ENCODE measurements at regions not wholly inside any gene's neighbourhood (a gene's known extent, or its start where the extent isn't known, plus 50 kb on each side); places are given as distances from the start of the nearest gene placed in this dataset.

- H3K4me3 ChIP-seq (replicated peaks; ENCODE audit: low read depth, low read length) = no peak overlapping the region
- no peak for DNase-seq (ENCODE audit: low read depth)
- no peak for TF ChIP-seq CTCF (IDR thresholded peaks at IDR 0.05; ENCODE audit: low read length, missing control alignments)
Measured at GRCh38 chr1:5388622-5389021, 603.6 kb downstream of the NPHP4 start.

GRCh38 chr1:5386371-5386770 is 605.9 kb downstream of the NPHP4 start:
- no peak overlapping the region for H3K4me3 ChIP-seq (replicated peaks; ENCODE audit: low read depth, low read length)
- DNase-seq (ENCODE audit: low read depth) = no peak
- TF ChIP-seq CTCF (IDR thresholded peaks at IDR 0.05; ENCODE audit: low read length, missing control alignments) = no peak

GRCh38 chr1:5385956-5386355 is 606.3 kb downstream of the NPHP4 start:
- H3K4me3 ChIP-seq (replicated peaks; ENCODE audit: low read depth, low read length) = no peak overlapping the region
- no peak for TF ChIP-seq CTCF (IDR thresholded peaks at IDR 0.05; ENCODE audit: low read length, missing control alignments)
- no peak for DNase-seq (ENCODE audit: low read depth)

GRCh38 chr1:5385096-5385799 is 607.0 kb downstream of the NPHP4 start:
- DNase-seq (ENCODE audit: low read depth) = no peak
- no peak for TF ChIP-seq CTCF (IDR thresholded peaks at IDR 0.05; ENCODE audit: low read length, missing control alignments)
- H3K4me3 ChIP-seq (replicated peaks; ENCODE audit: low read depth, low read length) = no peak overlapping the region

GRCh38 chr1:5381491-5381890 is 610.7 kb downstream of the NPHP4 start:
- no peak for TF ChIP-seq CTCF (IDR thresholded peaks at IDR 0.05; ENCODE audit: low read length, missing control alignments)

GRCh38 chr1:5379176-5379759 is 613.0 kb downstream of the NPHP4 start:
- no peak for DNase-seq (ENCODE audit: low read depth)
- TF ChIP-seq CTCF (IDR thresholded peaks at IDR 0.05; ENCODE audit: low read length, missing control alignments) = no peak
- H3K4me3 ChIP-seq (replicated peaks; ENCODE audit: low read depth, low read length) = no peak overlapping the region

More at GRCh38 chr1:5381491-5381890, 610.7 kb downstream of the NPHP4 start:
- DNase-seq (ENCODE audit: low read depth) = no peak
- H3K4me3 ChIP-seq (replicated peaks; ENCODE audit: low read depth, low read length) = no peak overlapping the region

Data from fibroblast of pulmonary artery (primary cell).